GM19240 (cell line): ENCODE measurements at regions not wholly inside any gene's neighbourhood (a gene's known extent, or its start where the extent isn't known, plus 50 kb on each side); places are given as distances from the start of the nearest gene placed in this dataset.
A peak's percentile ranks its signal among the peaks of the same experiment; 100 is the strongest.

Experiments
- DNase-seq: peaks from one replicate; pipeline ENCODE4 v3.0.0; 2011; ENCODE audit warnings: low spot score; ENCODE audit not compliant: insufficient read length

- DNase-seq = no peak
Measured at GRCh38 chr10:107487284-107487683, 322.8 kb upstream of the SORCS1 start.

- no peak for DNase-seq
Measured at GRCh38 chr10:107485019-107485418, 320.5 kb upstream of the SORCS1 start.

- DNase-seq = no peak
Measured at GRCh38 chr10:107481881-107482280, 317.4 kb upstream of the SORCS1 start.

GRCh38 chr10:107481224-107481623 is 316.7 kb upstream of the SORCS1 start:
- no peak for DNase-seq

DNA sequence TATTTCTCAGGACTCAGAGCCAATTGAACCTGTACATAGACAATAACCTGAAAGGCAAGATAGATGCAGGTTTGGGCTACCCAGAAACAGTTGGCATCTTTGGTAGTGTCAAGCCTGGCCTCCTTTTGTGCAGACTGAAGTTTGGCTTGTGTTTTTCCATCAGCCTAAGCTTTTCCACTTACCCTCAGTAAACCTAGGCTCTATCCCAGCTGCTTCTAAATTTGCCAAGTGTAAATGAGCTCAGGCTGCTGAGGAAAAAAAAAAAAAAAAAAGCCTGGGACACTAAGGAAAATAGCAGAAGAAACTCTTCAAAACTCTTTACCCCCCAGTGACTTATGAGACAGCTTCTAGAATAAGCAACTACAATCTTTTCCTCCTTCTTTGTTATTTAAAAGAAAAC is 316.3 kb upstream of the SORCS1 start:
- DNase-seq = no peak

- DNase-seq = no peak
Measured at GRCh38 chr10:107477266-107477665, 312.8 kb upstream of the SORCS1 start.

GRCh38 chr10:107476408-107476807 is 311.9 kb upstream of the SORCS1 start:
- DNase-seq = no peak

DNA sequence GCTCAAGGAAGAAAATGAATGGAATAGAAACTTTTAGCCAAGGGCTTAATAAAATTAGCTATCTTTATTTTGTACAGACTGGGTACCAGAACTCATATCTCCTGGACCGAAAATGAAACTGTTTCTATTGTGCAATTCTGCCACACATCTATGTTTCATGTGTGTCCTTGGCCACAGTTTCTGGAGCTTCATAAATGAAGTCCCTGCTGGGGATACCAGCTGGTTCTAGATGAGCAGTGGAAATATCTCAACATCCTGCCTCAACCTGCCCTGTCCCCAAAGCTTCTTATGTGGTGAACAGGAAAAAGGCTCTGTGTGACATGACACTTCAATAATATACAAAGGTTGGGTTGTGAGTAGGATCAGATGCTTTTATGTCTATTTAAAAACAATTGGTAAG is 310.1 kb upstream of the SORCS1 start:
- no peak for DNase-seq

GRCh38 chr10:107473225-107473624 is 308.7 kb upstream of the SORCS1 start:
- DNase-seq = no peak

DNA sequence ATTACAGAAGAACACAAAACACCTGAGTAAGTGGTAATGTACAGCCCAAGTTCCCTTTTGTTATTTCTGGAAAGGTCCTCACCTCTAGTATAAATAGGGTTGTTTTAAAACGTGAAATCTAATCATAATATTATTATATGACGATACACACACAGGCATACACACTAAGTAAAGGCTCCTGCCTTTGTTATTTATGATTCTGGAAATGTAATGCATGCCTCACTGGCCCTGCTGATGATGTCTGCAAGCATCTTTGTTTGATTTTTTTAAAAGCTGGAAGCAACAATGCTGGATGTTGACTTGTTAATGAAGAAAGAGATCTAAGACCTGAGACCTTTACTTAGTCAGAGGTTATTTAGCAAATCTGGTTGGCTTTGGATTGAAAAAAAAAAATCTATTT is 307.4 kb upstream of the SORCS1 start:
- no peak for DNase-seq

DNA sequence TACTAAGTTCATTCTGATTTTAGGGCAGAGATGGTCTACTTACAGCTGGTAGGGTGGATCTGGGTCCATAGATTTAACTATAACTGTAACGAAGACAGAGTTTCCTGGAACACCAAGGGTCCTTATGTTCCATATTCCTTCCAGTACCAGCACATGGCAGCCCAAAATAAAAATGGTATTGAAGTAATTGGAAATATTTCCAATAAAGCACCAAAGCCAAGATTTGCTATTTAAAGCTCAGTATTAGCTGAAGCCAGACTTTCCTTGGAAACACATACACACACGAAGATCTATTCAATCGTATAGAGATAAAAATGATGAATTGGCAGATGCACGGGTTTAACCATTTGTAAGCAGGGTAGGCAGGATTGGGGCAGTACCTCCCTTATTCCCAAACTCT is 289.1 kb upstream of the SORCS1 start:
- no peak for DNase-seq

DNA sequence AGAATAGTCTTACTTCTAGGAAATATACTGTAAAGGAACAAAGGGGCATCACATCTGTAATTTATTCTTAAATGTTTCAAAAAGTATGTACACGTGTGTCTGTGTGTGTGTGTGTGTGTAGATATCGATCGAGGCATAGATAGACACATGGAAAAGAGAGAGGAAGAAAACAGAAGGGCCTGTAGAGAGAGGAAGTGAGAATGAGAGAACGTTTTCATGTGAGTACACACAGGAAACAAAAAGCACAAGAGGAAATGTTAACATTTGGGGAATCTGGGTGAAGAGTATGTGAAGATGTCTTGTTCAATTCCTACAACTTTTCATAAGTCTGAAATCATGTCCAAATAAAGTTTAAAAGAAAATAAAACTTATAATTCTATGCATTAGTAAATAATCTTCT is 286.5 kb upstream of the SORCS1 start:
- no peak for DNase-seq

DNA sequence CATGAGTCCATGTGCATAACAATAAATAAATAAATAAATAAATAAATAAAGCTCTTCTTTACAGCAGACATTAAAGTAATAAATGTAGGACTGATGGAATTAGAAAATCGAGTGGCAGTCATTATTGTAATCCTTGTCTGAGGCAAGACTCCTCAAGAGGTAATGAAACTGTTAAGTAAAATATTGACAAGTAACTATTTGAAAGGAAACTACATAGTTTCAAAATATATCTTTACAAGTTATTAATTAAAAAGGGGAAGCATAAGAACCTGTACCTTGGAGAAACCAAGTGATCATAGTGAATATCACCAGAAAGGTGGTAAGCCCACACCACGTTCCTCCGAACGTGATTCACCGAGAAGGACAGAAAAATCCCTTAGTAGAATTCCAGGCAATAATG is 285.6 kb upstream of the SORCS1 start:
- DNase-seq = no peak

DNA sequence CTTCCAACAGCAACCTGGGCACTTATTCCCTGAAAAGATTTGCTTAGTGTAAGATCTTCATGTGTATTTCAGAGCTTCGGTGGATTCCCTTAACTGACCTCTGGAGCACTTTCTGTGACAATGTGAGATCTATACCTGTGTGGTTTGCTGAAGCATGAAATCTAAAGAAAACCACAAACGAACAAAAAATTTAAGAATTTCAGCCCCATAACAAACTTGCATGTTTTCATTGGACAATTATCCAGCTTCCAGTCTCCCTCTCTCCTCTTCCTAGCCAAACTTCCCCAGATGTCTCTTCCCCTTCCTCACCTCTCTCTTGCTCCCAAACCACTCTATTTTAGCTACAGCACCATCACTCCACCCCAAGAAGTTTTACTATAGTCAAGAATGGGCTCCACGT is 279.9 kb upstream of the SORCS1 start:
- DNase-seq = no peak

- DNase-seq = no peak
Measured at GRCh38 chr10:107443813-107444212, 279.3 kb upstream of the SORCS1 start.

DNA sequence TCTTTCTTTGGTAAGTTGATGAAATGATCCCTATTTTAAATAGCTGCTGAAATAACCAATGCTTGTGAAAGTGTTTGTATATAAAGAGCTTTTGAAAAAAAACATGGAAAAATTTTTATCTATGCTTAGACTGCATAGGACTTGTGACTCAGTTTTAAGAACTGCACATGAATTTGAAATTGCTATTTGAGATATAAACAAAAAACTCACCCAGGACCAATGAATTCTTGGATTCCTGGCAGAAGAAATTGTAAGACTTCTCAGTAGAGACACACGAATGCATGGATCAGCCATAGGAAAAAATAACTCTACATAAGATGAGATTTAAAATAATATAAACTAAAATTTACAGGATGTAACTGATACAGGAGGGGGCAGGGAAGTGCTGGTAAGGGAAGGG is 278.8 kb upstream of the SORCS1 start:
- DNase-seq = no peak

- DNase-seq = peak; percentile 1
Measured at GRCh38 chr10:107442035-107442505, 277.6 kb upstream of the SORCS1 start.

DNA sequence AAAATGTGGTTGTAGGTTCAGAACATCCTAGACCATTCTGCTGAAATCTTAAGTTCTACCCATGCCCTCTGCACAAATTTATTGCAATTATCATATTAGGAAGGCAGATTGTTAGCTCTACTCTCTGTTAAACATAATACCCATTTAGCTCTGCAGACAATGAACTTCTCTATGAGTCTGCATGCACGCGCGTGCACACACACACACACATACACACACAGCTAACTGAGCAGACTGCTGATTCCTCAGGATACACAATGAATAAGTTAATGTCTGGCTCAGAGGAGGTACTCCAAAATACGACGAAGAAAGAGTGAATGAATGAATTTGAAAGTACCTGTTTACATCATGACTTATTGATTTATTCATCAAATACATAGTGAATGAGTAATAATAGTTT is 276.2 kb upstream of the SORCS1 start:
- DNase-seq = no peak

DNA sequence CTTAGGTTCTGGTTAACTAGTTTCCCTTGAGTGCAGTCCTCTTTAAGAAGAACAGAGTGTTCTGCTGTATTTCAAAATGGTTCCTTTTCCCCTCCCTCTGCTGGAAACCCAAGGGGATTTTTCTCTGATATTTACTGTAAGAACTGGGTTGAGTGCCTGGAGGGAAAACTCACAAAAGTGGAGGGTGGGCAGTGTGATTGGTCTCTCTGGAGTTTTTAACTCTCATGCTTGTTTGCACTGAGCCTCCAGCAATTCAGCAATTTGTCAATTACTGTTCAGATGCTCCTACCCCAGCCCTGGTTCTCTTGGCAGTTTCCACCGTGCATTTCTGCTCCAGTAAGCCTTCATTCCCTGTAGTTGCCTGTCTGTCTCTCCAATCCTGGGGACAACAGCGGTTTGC is 273.4 kb upstream of the SORCS1 start:
- DNase-seq = no peak

- no peak for DNase-seq
Measured at GRCh38 chr10:107436568-107436967, 272.1 kb upstream of the SORCS1 start.

- no peak for DNase-seq
Measured at GRCh38 chr10:107434854-107435253, 270.3 kb upstream of the SORCS1 start.

- no peak for DNase-seq
Measured at GRCh38 chr10:107434201-107434600, 269.7 kb upstream of the SORCS1 start.

- no peak for DNase-seq
Measured at GRCh38 chr10:107433605-107434004, 269.1 kb upstream of the SORCS1 start.

GRCh38 chr10:107430446-107430845 is 265.9 kb upstream of the SORCS1 start:
- DNase-seq = no peak
